Stomach (tissue), 8 donors: ENCODE measurements at regions not wholly inside any gene's neighbourhood (a gene's known extent, or its start where the extent isn't known, plus 50 kb on each side); places are given as distances from the start of the nearest gene placed in this dataset.

Source experiments
- DNase-seq, 2 donors: peaks; one replicate each; pipeline versions ENCODE4 v3.0.0 to v3.0.0-alpha.2; 2013 to 2019
- H3K27ac ChIP-seq, 5 donors: fragments of 200-600 bp in 4 of 5; sonication (generic) in 4 of 5; one replicate each; pipeline ENCODE4 v1.5.1; 2013 to 2019; ENCODE audit warnings: mild to moderate bottlenecking in 1 of 5, moderate library complexity in 1 of 5
- H3K27me3 ChIP-seq, 3 donors: fragments of 200-600 bp; sonication (generic); one replicate each; pipeline ENCODE4 v1.5.1; 2017 to 2019; ENCODE audit warnings: mixed run types in 1 of 3
- H3K36me3 ChIP-seq, 4 donors: fragments of 200-600 bp; sonication (generic); 1 replicate in 3 of 4; 2 replicates in 1 of 4; pipeline ENCODE4 v1.5.1; 2016 to 2019
- H3K4me1 ChIP-seq, 4 donors: fragments of 200-600 bp; sonication (generic); one replicate each; pipeline ENCODE4 v1.5.1; 2016 to 2019
- H3K4me3 ChIP-seq, 4 donors: fragments of 200-600 bp; sonication (generic) in 3 of 4; one replicate each; pipeline ENCODE4 v1.5.1; 2016 to 2019; ENCODE audit warnings: mild to moderate bottlenecking in 1 of 4
- H3K9me3 ChIP-seq, 4 donors: fragments of 200-600 bp; sonication (generic); one replicate each; pipeline ENCODE4 v1.5.1; 2016 to 2019
- CTCF ChIP-seq, 7 experiments: fragments of 450-650 bp in 4 of 7; fragments of 200-600 bp in 3 of 7; sonication (generic) in 3 of 7; IDR thresholded peaks; one replicate each; pipeline ENCODE4 v1.5.1; 2016 to 2019; ENCODE audit warnings: antibody characterized with exemption in 7 of 7, control low read depth in 2 of 7, mild to moderate bottlenecking in 1 of 7
- EP300 ChIP-seq: sonication (generic); formaldehyde crosslinking; IDR thresholded peaks from one replicate; pipeline ENCODE4 v1.6.1; 2017; ENCODE audit warnings: antibody characterized with exemption
- POLR2A ChIP-seq, 4 donors: fragments of 450-650 bp; IDR thresholded peaks; one replicate each; pipeline ENCODE4 v1.6.1; 2016; ENCODE audit warnings: antibody characterized with exemption in 4 of 4, control low read depth in 2 of 4, mild to moderate bottlenecking in 1 of 4, moderate library complexity in 1 of 4
- POLR2AphosphoS5 ChIP-seq, 3 donors: sonication (generic); formaldehyde crosslinking; IDR thresholded peaks; one replicate each; pipeline ENCODE4 v1.6.1; 2016; ENCODE audit warnings: antibody characterized with exemption in 3 of 3
- WGBS, 5 donors: extraction: QIAGEN DNeasy Blood & Tissue Kit in 3 of 5; methylation state at CpG; one replicate each; pipeline versions ENCODE4 v1.1.5 to v1.1.7; 2013 to 2018; 5-methylcytosine and 5-hydroxymethylcytosine counted together
- intact Hi-C: fragments of 100-400 bp; cut with DNase I; formaldehyde crosslinking; loops from one replicate; pipeline ENCODE4 v1.15.1; 2023; ENCODE audit warnings: low total_unique reads
- donor health status: healthy with polysubstance abuse.
- donor health status: Bipolar disorder and iron deficiency.
- donor health status: healthy.

GRCh38 chr20:55596431-55596830 is 408.9 kb downstream of the CBLN4 start:
- H3K4me3 ChIP-seq: no peak overlapping the region
- WGBS, 5 donors: 56 to 88% (median 65%) methylated on average over 1 of the region's 1 CpG
- H3K9me3 ChIP-seq: no peaks in the 10 kb centered on the region
- no peaks in the 10 kb centered on the region for H3K4me1 ChIP-seq
- no peak for TF ChIP-seq EP300
- no peak for TF ChIP-seq POLR2AphosphoS5 (IDR thresholded peaks at IDR 0.05)
- TF ChIP-seq CTCF (IDR thresholded peaks at IDR 0.05): no peak
- TF ChIP-seq POLR2A (IDR thresholded peaks at IDR 0.05): no peak
- H3K27me3 ChIP-seq: no peaks in the 10 kb centered on the region
- DNase-seq: no peak
- intact Hi-C loops: no loop called here
- no peak overlapping the region for H3K27ac ChIP-seq
- no peaks in the 10 kb centered on the region for H3K36me3 ChIP-seq

- DNase-seq: no peak
- TF ChIP-seq CTCF (IDR thresholded peaks at IDR 0.05) (no peak), POLR2A (IDR thresholded peaks at IDR 0.05) (no peak), POLR2AphosphoS5 (IDR thresholded peaks at IDR 0.05) (no peak), EP300 (no peak)
Measured at GRCh38 chr20:55592866-55593265, 412.5 kb downstream of the CBLN4 start.

GRCh38 chr20:55586610-55587009 is 418.7 kb downstream of the CBLN4 start:
- TF ChIP-seq POLR2AphosphoS5 (IDR thresholded peaks at IDR 0.05): no peak
- no peak for TF ChIP-seq CTCF (IDR thresholded peaks at IDR 0.05)
- no peak for TF ChIP-seq EP300
- TF ChIP-seq POLR2A (IDR thresholded peaks at IDR 0.05): no peak

More at GRCh38 chr20:55592866-55593265, 412.5 kb downstream of the CBLN4 start:
- Histone ChIP-seq H3K4me3 (no peak overlapping the region), H3K9me3 (no peaks in the 10 kb centered on the region), H3K27ac (no peak overlapping the region), H3K27me3 (no peaks in the 10 kb centered on the region), H3K4me1 (no peaks in the 10 kb centered on the region), H3K36me3 (no peaks in the 10 kb centered on the region)
- 86 to 94% (median 89%) methylated on average over 8 of the region's 8 CpGs for WGBS, 5 donors
- intact Hi-C loops: no loop called here

GRCh38 chr20:55584964-55585363 is 420.4 kb downstream of the CBLN4 start:
- 85 to 94% (median 91%) methylated on average over 1 of the region's 1 CpG for WGBS, 5 donors
- Histone ChIP-seq H3K27ac (no peak overlapping the region), H3K4me1 (no peaks in the 10 kb centered on the region), H3K4me3 (no peak overlapping the region), H3K36me3 (no peaks in the 10 kb centered on the region), H3K9me3 (no peaks in the 10 kb centered on the region), H3K27me3 (no peaks in the 10 kb centered on the region)
- TF ChIP-seq POLR2A (IDR thresholded peaks at IDR 0.05) (no peak), CTCF (IDR thresholded peaks at IDR 0.05) (no peak), EP300 (no peak), POLR2AphosphoS5 (IDR thresholded peaks at IDR 0.05) (no peak)
- no peak for DNase-seq
- intact Hi-C loops: no loop called here

More at GRCh38 chr20:55586610-55587009, 418.7 kb downstream of the CBLN4 start:
- Histone ChIP-seq H3K27me3 (no peaks in the 10 kb centered on the region), H3K36me3 (no peaks in the 10 kb centered on the region), H3K9me3 (no peaks in the 10 kb centered on the region), H3K27ac (no peak overlapping the region), H3K4me3 (no peak overlapping the region), H3K4me1 (no peaks in the 10 kb centered on the region)
- intact Hi-C loops: no loop called here
- DNase-seq: peak in 1 of 2 donors; percentile 31
- 26 to 58% (median 43%) methylated on average over 4 of the region's 4 CpGs for WGBS, 5 donors
